Activated CD4-positive, alpha-beta T cell treated with anti-CD3 and anti-CD28 coated beads, Interleukin-10, Interleukin-2, amounts not matched to agents 100 ng/mL and 50 ng/mL, durations not matched to agents 16 hours and 8 hours (primary cell): ENCODE measurements at regions not wholly inside any gene's neighbourhood (a gene's known extent, or its start where the extent isn't known, plus 50 kb on each side); places are given as distances from the start of the nearest gene placed in this dataset.
"Not testable (repeated sequence)": the region's sequence is repeated elsewhere in the genome, so short reads cannot be mapped to it uniquely, and the experiment has no call there.

Experiments used
- DNase-seq: peaks from one replicate; pipeline ENCODE4 v3.0.0-alpha.2; 2020

- no peak for DNase-seq
Observed at GRCh38 chr14:76701981-76702380, 59.3 kb upstream of the VASH1 start.

GRCh38 chr14:76705214-76705613, 56.1 kb upstream of the VASH1 start:
- DNase-seq: no peak

GRCh38 chr14:76706207-76706606, 55.1 kb upstream of the VASH1 start:
- DNase-seq: not testable (repeated sequence)

GRCh38 chr14:76706811-76707210, 54.5 kb upstream of the VASH1 start:
- DNase-seq: no peak

- no peak for DNase-seq
Observed at GRCh38 chr14:76708028-76708427, 53.2 kb upstream of the VASH1 start.

GRCh38 chr14:76708771-76709170, 52.5 kb upstream of the VASH1 start:
- no peak for DNase-seq

GRCh38 chr14:76710056-76711010, 50.9 kb upstream of the VASH1 start:
- peak; percentile 34 for DNase-seq
